Ovary (tissue), 3 donors: ENCODE measurements at regions not wholly inside any gene's neighbourhood (a gene's known extent, or its start where the extent isn't known, plus 50 kb on each side); places are given as distances from the start of the nearest gene placed in this dataset.
"Not testable (repeated sequence)": the region's sequence is repeated elsewhere in the genome, so short reads cannot be mapped to it uniquely, and the experiment has no call there.

Experiments used
- CTCF ChIP-seq, 3 donors: fragments of 450-650 bp in 2 of 3; fragments of 200-600 bp in 1 of 3; IDR thresholded peaks; one replicate each; pipeline versions ENCODE4 v1.5.1 to v1.8.0; 2016 to 2022; ENCODE audit warnings: antibody characterized with exemption in 3 of 3, mild to moderate bottlenecking in 1 of 3
- EP300 ChIP-seq: sonication (generic); formaldehyde crosslinking; IDR thresholded peaks from one replicate; pipeline ENCODE4 v1.6.1; 2017; ENCODE audit warnings: antibody characterized with exemption
- POLR2A ChIP-seq: fragments of 450-650 bp; IDR thresholded peaks from one replicate; pipeline ENCODE4 v1.6.1; 2017; ENCODE audit warnings: antibody characterized with exemption, mild to moderate bottlenecking, moderate library complexity
- donor health status: DM: no; HTN: no; CAD: no.

GRCh38 chr1:206326159-206326939 lies 123.0 kb downstream of the SRGAP2 start:
- not testable (repeated sequence) for TF ChIP-seq CTCF (IDR thresholded peaks at IDR 0.05); POLR2A; EP300
